VCaP (cell line): ENCODE measurements at regions not wholly inside any gene's neighbourhood (a gene's known extent, or its start where the extent isn't known, plus 50 kb on each side); places are given as distances from the start of the nearest gene placed in this dataset.

Experiments used
- H3K27ac ChIP-seq: fragments of 450-650 bp; 2 replicates; pipeline ENCODE4 v1.5.1; 2017
- CTCF ChIP-seq: fragments of 450-650 bp; conservative IDR thresholded peaks from 2 replicates; pipeline ENCODE4 v1.5.1; 2017; ENCODE audit warnings: mild to moderate bottlenecking, moderate library complexity

GRCh38 chr9:135037521-135038250 lies 49.8 kb upstream of the OLFM1 start:
- no peak for TF ChIP-seq CTCF
- H3K27ac ChIP-seq, result no peak overlapping the region
